Hepatocyte (in vitro differentiated cells): ENCODE measurements at regions not wholly inside any gene's neighbourhood (a gene's known extent, or its start where the extent isn't known, plus 50 kb on each side); places are given as distances from the start of the nearest gene placed in this dataset.
A peak's percentile ranks its signal among the peaks of the same experiment; 100 is the strongest.

Experiments
- DNase-seq: peaks from one replicate; pipeline ENCODE4 v3.0.0-alpha.2; 2016; ENCODE audit warnings: low spot score
- H2AFZ ChIP-seq: fragments of 200-600 bp; sonication (generic); 2 replicates; pipeline ENCODE4 v1.6.0; 2016; ENCODE audit warnings: antibody characterized with exemption, mild to moderate bottlenecking
- H3K27ac ChIP-seq: fragments of 200-600 bp; sonication (generic); 2 replicates; pipeline ENCODE4 v1.5.1; 2016; ENCODE audit warnings: mild to moderate bottlenecking
- H3K27me3 ChIP-seq: fragments of 200-600 bp; sonication (generic); 2 replicates; pipeline ENCODE4 v1.6.1; 2016
- H3K36me3 ChIP-seq: fragments of 200-600 bp; sonication (generic); replicated peaks from 2 replicates; pipeline ENCODE4 v1.5.1; 2016; ENCODE audit warnings: low read depth; ENCODE audit not compliant: insufficient read depth
- H3K4me1 ChIP-seq: fragments of 200-600 bp; sonication (generic); 2 replicates; pipeline ENCODE4 v1.5.1; 2016; ENCODE audit warnings: mild to moderate bottlenecking, moderate library complexity; ENCODE audit not compliant: insufficient read depth
- H3K4me2 ChIP-seq: fragments of 200-600 bp; sonication (generic); 2 replicates; pipeline ENCODE4 v1.6.0; 2016
- H3K4me3 ChIP-seq: fragments of 200-600 bp; sonication (generic); 2 replicates; pipeline ENCODE4 v1.5.1; 2016; ENCODE audit warnings: mild to moderate bottlenecking
- H3K79me2 ChIP-seq: fragments of 200-600 bp; sonication (generic); 2 replicates; pipeline ENCODE4 v1.6.0; 2017; ENCODE audit warnings: mild to moderate bottlenecking
- H3K9me2 ChIP-seq: fragments of 200-600 bp; sonication (generic); replicated peaks from 2 replicates; pipeline ENCODE4 v1.6.0; 2017; ENCODE audit warnings: mild to moderate bottlenecking; ENCODE audit not compliant: insufficient read depth
- H3K9me3 ChIP-seq: fragments of 200-600 bp; sonication (generic); 2 replicates; pipeline ENCODE4 v1.5.1; 2016; ENCODE audit warnings: low read depth, mild to moderate bottlenecking
- H4K20me1 ChIP-seq: fragments of 200-600 bp; sonication (generic); 2 replicates; pipeline ENCODE4 v1.6.0; 2016; ENCODE audit warnings: mild to moderate bottlenecking; ENCODE audit not compliant: insufficient read depth, poor library complexity, severe bottlenecking
- CTCF ChIP-seq: fragments of 200-600 bp; sonication (generic); IDR thresholded peaks from 2 replicates; pipeline ENCODE4 v1.5.1; 2016; ENCODE audit warnings: antibody characterized with exemption, mild to moderate bottlenecking; ENCODE audit not compliant: poor library complexity
- EZH2 ChIP-seq: fragments of 200-600 bp; sonication (generic); IDR thresholded peaks from 2 replicates; pipeline ENCODE4 v1.6.1; 2016; ENCODE audit warnings: antibody characterized with exemption, mild to moderate bottlenecking, borderline replicate concordance
- EZH2phosphoT487 ChIP-seq: fragments of 200-600 bp; sonication (generic); IDR thresholded peaks from one replicate; pipeline ENCODE4 v1.6.1; 2018; ENCODE audit warnings: antibody characterized with exemption, mild to moderate bottlenecking, low read depth, moderate library complexity; ENCODE audit not compliant: unreplicated experiment, severe bottlenecking
- WGBS: methylation state at CpG from one replicate; pipeline ENCODE4 v1.1.6; 2016; ENCODE audit warnings: low lambda C conversion rate; ENCODE audit errors: missing lambda C conversion rate; 5-methylcytosine and 5-hydroxymethylcytosine counted together

GRCh38 chr7:115116773-115117715 lies 195.2 kb downstream of the MDFIC start:
- Histone ChIP-seq H3K4me3 (no peak overlapping the region), H2AFZ (no peak overlapping the region), H3K4me1 (no peaks in the 10 kb centered on the region), H3K9me3 (no peaks in the 10 kb centered on the region), H4K20me1 (no peaks in the 10 kb centered on the region), H3K27ac (no peak overlapping the region), H3K4me2 (peak overlapping the region; percentile 43), H3K79me2 (no peaks in the 10 kb centered on the region), H3K36me3 (no peaks in the 10 kb centered on the region), H3K27me3 (no peaks in the 10 kb centered on the region), H3K9me2 (no peaks in the 10 kb centered on the region)
- DNase-seq, result no peak
- 81% methylated on average over 5 of the region's 5 CpGs for WGBS
- no peak for TF ChIP-seq EZH2phosphoT487
- TF ChIP-seq EZH2, result no peak
- no peak for TF ChIP-seq CTCF

- Histone ChIP-seq H2AFZ (no peak overlapping the region), H3K27ac (peak overlapping the region; percentile 54), H3K79me2 (no peaks in the 10 kb centered on the region), H3K9me2 (no peaks in the 10 kb centered on the region), H3K4me1 (no peaks in the 10 kb centered on the region), H3K4me2 (no peak overlapping the region), H3K4me3 (no peak overlapping the region), H3K36me3 (no peaks in the 10 kb centered on the region), H3K9me3 (no peaks in the 10 kb centered on the region), H3K27me3 (no peaks in the 10 kb centered on the region), H4K20me1 (no peaks in the 10 kb centered on the region)
- peak; percentile 19 for DNase-seq
- no peak for TF ChIP-seq EZH2phosphoT487
- no peak for TF ChIP-seq EZH2
- no peak for TF ChIP-seq CTCF
- 74% methylated on average over 3 of the region's 3 CpGs for WGBS
Measured at GRCh38 chr7:115113776-115114175, 191.9 kb downstream of the MDFIC start.

- Histone ChIP-seq H3K27ac (peak overlapping the region; percentile 54), H3K4me2 (no peak overlapping the region), H3K4me1 (no peaks in the 10 kb centered on the region), H3K4me3 (no peak overlapping the region), H3K9me2 (no peaks in the 10 kb centered on the region), H2AFZ (no peak overlapping the region), H3K36me3 (no peaks in the 10 kb centered on the region), H3K79me2 (no peaks in the 10 kb centered on the region), H3K27me3 (no peaks in the 10 kb centered on the region), H3K9me3 (no peaks in the 10 kb centered on the region), H4K20me1 (no peaks in the 10 kb centered on the region)
- no peak for DNase-seq
- 97% methylated on average over 3 of the region's 3 CpGs for WGBS
- TF ChIP-seq EZH2phosphoT487 (no peak), EZH2 (no peak), CTCF (no peak)
Measured at GRCh38 chr7:115113131-115113530, 191.2 kb downstream of the MDFIC start.
